ENCODE measurements at regions not wholly inside any gene's neighbourhood (a gene's known extent, or its start where the extent isn't known, plus 50 kb on each side); places are given as distances from the start of the nearest gene placed in this dataset.

DNA sequence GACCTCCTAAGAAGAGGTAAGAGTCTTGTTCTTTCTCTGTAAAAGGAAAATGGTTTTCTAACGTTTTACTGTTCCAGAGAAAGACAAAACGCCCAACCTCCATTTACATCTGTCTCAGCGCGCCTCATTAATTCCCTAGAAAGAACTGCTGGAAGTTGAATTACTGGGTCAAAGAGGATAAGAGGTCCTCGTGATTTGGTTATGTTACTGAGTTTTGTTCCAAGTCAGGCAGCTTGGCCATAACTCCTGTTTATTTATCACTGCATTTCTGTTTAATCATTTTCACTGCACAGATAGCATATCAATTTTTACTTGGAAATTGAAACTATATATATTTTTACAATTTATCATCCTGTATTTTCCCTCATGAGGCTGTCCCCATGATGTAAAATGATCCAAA is 112.9 kb upstream of the PEG3 start:
- Histone ChIP-seq H4K20me1 (replicated peaks; ENCODE audit: control insufficient read depth, insufficient read depth, low read length) (no peaks in the 10 kb centered on the region), H3K4me2 (ENCODE audit: insufficient read depth, low read length) (no peak overlapping the region), H3K9ac (ENCODE audit: insufficient read depth in 1 of 2, low read depth in 2 of 2, low read length in 2 of 2) (no peak overlapping the region), H3K27me3 (ENCODE audit: control insufficient read depth in 2 of 2, insufficient read depth in 2 of 2, low read length in 2 of 2) (no peaks in the 10 kb centered on the region), H2AFZ (ENCODE audit: low read depth, low read length) (no peak overlapping the region), H3K4me3 (no peak overlapping the region), H3K9me1 (ENCODE audit: control insufficient read depth, insufficient read depth, low read length) (no peaks in the 10 kb centered on the region), H3K4me1 (replicated peaks in 1 of 2; ENCODE audit: control insufficient read depth in 2 of 2, insufficient read depth in 2 of 2, low read length in 2 of 2) (no peaks in the 10 kb centered on the region), H3K79me2 (ENCODE audit: control insufficient read depth, insufficient read depth, low read length) (no peaks in the 10 kb centered on the region), H3K36me3 (ENCODE audit: control insufficient read depth, insufficient read depth, low read length) (no peaks in the 10 kb centered on the region), H3K9me3 (replicated peaks; ENCODE audit: control insufficient read depth, insufficient read depth, low read depth, low read length) (no peaks in the 10 kb centered on the region), H3K27ac (ENCODE audit: extremely low read depth, low read depth, low read length) (no peak overlapping the region)
- ChIA-PET POLR2A (no interaction called here), CTCF (ENCODE audit: low intra/inter-chr PET ratio) (no interaction called here)
- TF ChIP-seq CBX8 (IDR thresholded peaks at IDR 0.05; ENCODE audit: borderline replicate concordance, extremely low read depth, low read depth, low read length, poor library complexity, severe bottlenecking) (no peak), NCOA1 (IDR thresholded peaks at IDR 0.05; ENCODE audit: low read depth) (no peak), ZNF41 (CRISPR knock-in tag; conservative IDR thresholded peaks at IDR 0.05) (no peak)
- DNase-seq (ENCODE audit: extremely low read depth in 1 of 4, low spot score in 3 of 4) = no peak
- no peak for ATAC-seq
- BruUV-seq (replicated peaks) = no TSS peak
- in situ Hi-C loops (cut with MboI) = no loop called here
- 1% methylated on average over 5 of the region's 5 CpGs for WGBS (ENCODE audit: insufficient coverage, low coverage, missing lambda C conversion rate)
- intact Hi-C loops (cut with micrococcal nuclease) = no loop called here
- no peak for FAIRE-seq

DNA sequence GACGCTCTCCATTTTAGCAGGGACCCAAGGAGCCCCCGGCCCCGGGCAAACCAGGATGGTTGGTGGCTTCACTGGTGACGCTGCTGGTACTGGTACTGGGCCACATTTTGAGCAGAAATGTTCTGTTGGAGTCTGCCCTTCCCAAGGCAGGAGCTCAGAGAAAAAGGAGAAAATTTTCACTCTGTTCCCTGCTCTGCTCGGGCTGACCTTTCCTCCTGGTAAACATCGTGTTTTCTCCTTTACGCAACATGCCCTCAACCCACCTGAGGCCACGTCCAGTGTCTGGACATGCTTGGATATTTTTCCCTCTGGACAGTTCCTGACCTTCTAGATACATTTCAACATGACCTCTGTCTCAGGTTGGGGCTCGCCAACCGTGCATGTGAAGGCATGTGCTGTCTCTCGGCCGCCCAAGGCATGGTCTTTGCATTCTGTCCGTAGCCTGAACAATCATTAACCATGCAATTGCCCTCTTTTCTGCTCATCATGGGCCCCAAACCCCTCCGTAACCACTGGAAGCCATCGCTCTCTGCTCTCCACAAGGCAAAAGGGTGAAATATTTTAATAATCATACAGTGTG is 115.2 kb upstream of the PEG3 start:
- H3K36me3 ChIP-seq (ENCODE audit: control insufficient read depth, insufficient read depth, low read length) = no peaks in the 10 kb centered on the region
- ChIA-PET POLR2A (no interaction called here), CTCF (ENCODE audit: low intra/inter-chr PET ratio) (no interaction called here)
- H3K4me2 ChIP-seq (ENCODE audit: insufficient read depth, low read length) = no peak overlapping the region
- BruUV-seq (replicated peaks) = no TSS peak
- no peak for FAIRE-seq
- no peaks in the 10 kb centered on the region for H3K79me2 ChIP-seq (ENCODE audit: control insufficient read depth, insufficient read depth, low read length)
- ATAC-seq = no peak
- in situ Hi-C loops (cut with MboI) (no loop called here), intact Hi-C loops (cut with micrococcal nuclease) (no loop called here)
- no peaks in the 10 kb centered on the region for H3K27me3 ChIP-seq (ENCODE audit: control insufficient read depth in 2 of 2, insufficient read depth in 2 of 2, low read length in 2 of 2)
- H3K27ac ChIP-seq (ENCODE audit: extremely low read depth, low read depth, low read length) = no peak overlapping the region
- H3K9me3 ChIP-seq (replicated peaks; ENCODE audit: control insufficient read depth, insufficient read depth, low read depth, low read length) = no peaks in the 10 kb centered on the region
- H3K4me3 ChIP-seq = no peak overlapping the region
- no peak overlapping the region for H3K9ac ChIP-seq (ENCODE audit: insufficient read depth in 1 of 2, low read depth in 2 of 2, low read length in 2 of 2)
- 2% methylated on average over 15 of the region's 15 CpGs for WGBS (ENCODE audit: insufficient coverage, low coverage, missing lambda C conversion rate)
- no peaks in the 10 kb centered on the region for H3K9me1 ChIP-seq (ENCODE audit: control insufficient read depth, insufficient read depth, low read length)
- DNase-seq (ENCODE audit: extremely low read depth in 1 of 4, low spot score in 3 of 4) = no peak
- no peak overlapping the region for H2AFZ ChIP-seq (ENCODE audit: low read depth, low read length)
- H4K20me1 ChIP-seq (replicated peaks; ENCODE audit: control insufficient read depth, insufficient read depth, low read length) = no peaks in the 10 kb centered on the region
- no peaks in the 10 kb centered on the region for H3K4me1 ChIP-seq (replicated peaks in 1 of 2; ENCODE audit: control insufficient read depth in 2 of 2, insufficient read depth in 2 of 2, low read length in 2 of 2)
- TF ChIP-seq PCBP2 (IDR thresholded peaks at IDR 0.05; ENCODE audit: low read depth, low read length, poor library complexity, severe bottlenecking) (no peak), ZNF217 (CRISPR knock-in tag; IDR thresholded peaks at IDR 0.05) (no peak), CC2D1A (IDR thresholded peaks at IDR 0.05) (no peak)
- TF ChIP-seq, protein P1, sequence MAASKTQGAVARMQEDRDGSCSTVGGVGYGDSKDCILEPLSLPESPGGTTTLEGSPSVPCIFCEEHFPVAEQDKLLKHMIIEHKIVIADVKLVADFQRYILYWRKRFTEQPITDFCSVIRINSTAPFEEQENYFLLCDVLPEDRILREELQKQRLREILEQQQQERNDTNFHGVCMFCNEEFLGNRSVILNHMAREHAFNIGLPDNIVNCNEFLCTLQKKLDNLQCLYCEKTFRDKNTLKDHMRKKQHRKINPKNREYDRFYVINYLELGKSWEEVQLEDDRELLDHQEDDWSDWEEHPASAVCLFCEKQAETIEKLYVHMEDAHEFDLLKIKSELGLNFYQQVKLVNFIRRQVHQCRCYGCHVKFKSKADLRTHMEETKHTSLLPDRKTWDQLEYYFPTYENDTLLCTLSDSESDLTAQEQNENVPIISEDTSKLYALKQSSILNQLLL (CRISPR knock-in tag; IDR thresholded peaks at IDR 0.05; ENCODE audit: borderline replicate concordance) = no peak
- TF ChIP-seq, protein P2, sequence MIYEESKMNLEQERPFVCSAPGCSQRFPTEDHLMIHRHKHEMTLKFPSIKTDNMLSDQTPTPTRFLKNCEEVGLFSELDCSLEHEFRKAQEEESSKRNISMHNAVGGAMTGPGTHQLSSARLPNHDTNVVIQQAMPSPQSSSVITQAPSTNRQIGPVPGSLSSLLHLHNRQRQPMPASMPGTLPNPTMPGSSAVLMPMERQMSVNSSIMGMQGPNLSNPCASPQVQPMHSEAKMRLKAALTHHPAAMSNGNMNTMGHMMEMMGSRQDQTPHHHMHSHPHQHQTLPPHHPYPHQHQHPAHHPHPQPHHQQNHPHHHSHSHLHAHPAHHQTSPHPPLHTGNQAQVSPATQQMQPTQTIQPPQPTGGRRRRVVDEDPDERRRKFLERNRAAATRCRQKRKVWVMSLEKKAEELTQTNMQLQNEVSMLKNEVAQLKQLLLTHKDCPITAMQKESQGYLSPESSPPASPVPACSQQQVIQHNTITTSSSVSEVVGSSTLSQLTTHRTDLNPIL (CRISPR knock-in tag; IDR thresholded peaks at IDR 0.05) = no peak
- TF ChIP-seq, protein P3, sequence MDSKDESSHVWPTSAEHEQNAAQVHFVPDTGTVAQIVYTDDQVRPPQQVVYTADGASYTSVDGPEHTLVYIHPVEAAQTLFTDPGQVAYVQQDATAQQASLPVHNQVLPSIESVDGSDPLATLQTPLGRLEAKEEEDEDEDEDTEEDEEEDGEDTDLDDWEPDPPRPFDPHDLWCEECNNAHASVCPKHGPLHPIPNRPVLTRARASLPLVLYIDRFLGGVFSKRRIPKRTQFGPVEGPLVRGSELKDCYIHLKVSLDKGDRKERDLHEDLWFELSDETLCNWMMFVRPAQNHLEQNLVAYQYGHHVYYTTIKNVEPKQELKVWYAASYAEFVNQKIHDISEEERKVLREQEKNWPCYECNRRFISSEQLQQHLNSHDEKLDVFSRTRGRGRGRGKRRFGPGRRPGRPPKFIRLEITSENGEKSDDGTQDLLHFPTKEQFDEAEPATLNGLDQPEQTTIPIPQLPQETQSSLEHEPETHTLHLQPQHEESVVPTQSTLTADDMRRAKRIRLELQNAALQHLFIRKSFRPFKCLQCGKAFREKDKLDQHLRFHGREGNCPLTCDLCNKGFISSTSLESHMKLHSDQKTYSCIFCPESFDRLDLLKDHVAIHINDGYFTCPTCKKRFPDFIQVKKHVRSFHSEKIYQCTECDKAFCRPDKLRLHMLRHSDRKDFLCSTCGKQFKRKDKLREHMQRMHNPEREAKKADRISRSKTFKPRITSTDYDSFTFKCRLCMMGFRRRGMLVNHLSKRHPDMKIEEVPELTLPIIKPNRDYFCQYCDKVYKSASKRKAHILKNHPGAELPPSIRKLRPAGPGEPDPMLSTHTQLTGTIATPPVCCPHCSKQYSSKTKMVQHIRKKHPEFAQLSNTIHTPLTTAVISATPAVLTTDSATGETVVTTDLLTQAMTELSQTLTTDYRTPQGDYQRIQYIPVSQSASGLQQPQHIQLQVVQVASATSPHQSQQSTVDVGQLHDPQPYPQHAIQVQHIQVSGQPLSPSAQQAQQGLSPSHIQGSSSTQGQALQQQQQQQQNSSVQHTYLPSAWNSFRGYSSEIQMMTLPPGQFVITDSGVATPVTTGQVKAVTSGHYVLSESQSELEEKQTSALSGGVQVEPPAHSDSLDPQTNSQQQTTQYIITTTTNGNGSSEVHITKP (IDR thresholded peaks at IDR 0.05; ENCODE audit: partially characterized antibody) = no peak

Data from K562 (cell line).